ENCODE measurements at regions not wholly inside any gene's neighbourhood (a gene's known extent, or its start where the extent isn't known, plus 50 kb on each side); places are given as distances from the start of the nearest gene placed in this dataset.

- peak; percentile 88 for DNase-seq (ENCODE audit: low read depth)
- no peak for TF ChIP-seq CTCF (conservative IDR thresholded peaks at IDR 0.05; ENCODE audit: low read depth, low read length)
- no peak overlapping the region for H3K4me3 ChIP-seq (ENCODE audit: low read depth, low read length)
Observed at GRCh38 chr6:71181565-71181964, 107.0 kb upstream of the OGFRL1 start.

DNA sequence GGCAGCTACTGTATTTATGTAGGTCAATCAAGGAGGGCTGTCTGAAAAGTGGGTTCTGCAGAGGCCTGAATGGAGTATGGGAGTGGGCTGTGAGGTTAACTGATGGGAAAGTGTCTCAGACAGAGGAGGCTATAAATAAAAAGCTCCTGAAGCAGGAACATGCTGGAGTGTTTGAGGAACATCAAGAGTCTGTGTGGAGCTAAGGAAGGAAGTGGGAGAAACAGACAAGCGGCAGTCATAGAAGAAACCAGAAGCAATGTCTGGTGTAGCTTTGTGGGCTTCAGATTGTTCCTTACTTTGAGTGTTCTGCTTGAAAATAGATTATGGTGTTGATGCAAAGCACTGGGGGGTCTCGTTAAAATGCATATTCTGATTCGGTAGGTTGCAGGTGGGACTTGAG, 101.5 kb upstream of the OGFRL1 start:
- TF ChIP-seq CTCF (conservative IDR thresholded peaks at IDR 0.05; ENCODE audit: low read depth, low read length) = no peak
- no peak for DNase-seq (ENCODE audit: low read depth)
- H3K4me3 ChIP-seq (ENCODE audit: low read depth, low read length) = no peak overlapping the region

DNA sequence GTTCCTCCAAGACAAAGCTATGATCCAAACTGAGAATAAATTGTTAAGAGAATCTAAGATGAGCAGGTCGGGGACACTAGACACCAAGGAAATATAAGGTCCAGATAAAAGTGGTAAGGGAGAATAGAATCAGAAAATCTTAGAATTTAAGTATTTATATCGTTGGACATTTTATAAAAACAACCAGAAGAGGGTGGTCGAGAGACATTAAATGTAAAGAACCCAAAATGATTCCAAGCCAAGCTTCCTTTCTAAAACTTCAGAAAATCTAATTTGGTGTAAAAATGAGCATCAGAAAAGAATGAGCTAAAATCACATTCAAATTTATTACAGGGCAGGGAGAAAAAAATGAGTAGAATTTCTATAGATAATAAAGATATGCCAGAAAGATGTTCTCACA, 97.8 kb upstream of the OGFRL1 start:
- peak; percentile 33 for TF ChIP-seq CTCF (conservative IDR thresholded peaks at IDR 0.05; ENCODE audit: low read depth, low read length)
- H3K4me3 ChIP-seq (ENCODE audit: low read depth, low read length) = no peak overlapping the region
- peak; percentile 72 for DNase-seq (ENCODE audit: low read depth)

- H3K4me3 ChIP-seq (ENCODE audit: low read depth, low read length) = no peak overlapping the region
- TF ChIP-seq CTCF (conservative IDR thresholded peaks at IDR 0.05; ENCODE audit: low read depth, low read length) = no peak
- peak; percentile 83 for DNase-seq (ENCODE audit: low read depth)
Observed at GRCh38 chr6:71194724-71195123, 93.9 kb upstream of the OGFRL1 start.

- DNase-seq (ENCODE audit: low read depth) = no peak
- H3K4me3 ChIP-seq (ENCODE audit: low read depth, low read length) = no peak overlapping the region
- no peak for TF ChIP-seq CTCF (conservative IDR thresholded peaks at IDR 0.05; ENCODE audit: low read depth, low read length)
Observed at GRCh38 chr6:71197267-71197666, 91.3 kb upstream of the OGFRL1 start.

GRCh38 chr6:71197780-71198179, 90.8 kb upstream of the OGFRL1 start:
- H3K4me3 ChIP-seq (ENCODE audit: low read depth, low read length) = no peak overlapping the region
- TF ChIP-seq CTCF (conservative IDR thresholded peaks at IDR 0.05; ENCODE audit: low read depth, low read length) = no peak
- DNase-seq (ENCODE audit: low read depth) = peak; percentile 81

DNA sequence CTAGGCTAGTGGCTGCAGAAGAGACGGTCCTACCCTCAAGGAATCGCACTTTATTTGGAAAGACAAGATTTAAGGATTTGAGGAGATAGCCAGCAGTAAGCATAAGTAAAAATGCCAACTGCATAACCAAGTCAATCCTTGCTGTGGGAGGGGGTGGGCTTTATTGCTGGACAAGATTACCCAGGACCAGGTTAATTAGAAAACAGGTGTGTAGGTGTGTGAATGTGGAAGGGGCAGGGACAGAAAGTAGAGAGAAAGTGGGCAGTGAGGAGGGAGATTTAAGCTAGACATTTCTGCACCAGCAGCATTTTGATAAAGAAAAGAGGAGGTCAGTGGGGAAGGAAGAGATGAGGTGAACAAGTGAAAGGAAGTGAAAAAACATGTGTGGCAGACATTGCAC, 89.7 kb upstream of the OGFRL1 start:
- H3K4me3 ChIP-seq (ENCODE audit: low read depth, low read length) = no peak overlapping the region
- TF ChIP-seq CTCF (conservative IDR thresholded peaks at IDR 0.05; ENCODE audit: low read depth, low read length) = no peak
- no peak for DNase-seq (ENCODE audit: low read depth)

Measured in choroid plexus epithelial cell (primary cell).